Uterus (tissue), 2 donors: ENCODE measurements at regions not wholly inside any gene's neighbourhood (a gene's known extent, or its start where the extent isn't known, plus 50 kb on each side); places are given as distances from the start of the nearest gene placed in this dataset.

Source experiments
- POLR2A ChIP-seq, 2 donors: fragments of 450-650 bp; IDR thresholded peaks; one replicate each; pipeline ENCODE4 v1.6.1; 2016; ENCODE audit warnings: antibody characterized with exemption in 2 of 2, mild to moderate bottlenecking in 1 of 2, moderate library complexity in 1 of 2
- TF ChIP-seq, protein P1 (sequence below), 4 experiments: fragments of 200-600 bp in 2 of 4; fragments of 450-650 bp in 2 of 4; sonication (generic) in 2 of 4; IDR thresholded peaks; one replicate each; pipeline ENCODE4 v1.5.1; 2016 to 2019; ENCODE audit warnings: antibody characterized with exemption in 4 of 4, mild to moderate bottlenecking in 2 of 4, moderate library complexity in 1 of 4

GRCh38 chr3:1883534-1883933 is 215.1 kb upstream of the CNTN4 start:
- TF ChIP-seq, protein P1, sequence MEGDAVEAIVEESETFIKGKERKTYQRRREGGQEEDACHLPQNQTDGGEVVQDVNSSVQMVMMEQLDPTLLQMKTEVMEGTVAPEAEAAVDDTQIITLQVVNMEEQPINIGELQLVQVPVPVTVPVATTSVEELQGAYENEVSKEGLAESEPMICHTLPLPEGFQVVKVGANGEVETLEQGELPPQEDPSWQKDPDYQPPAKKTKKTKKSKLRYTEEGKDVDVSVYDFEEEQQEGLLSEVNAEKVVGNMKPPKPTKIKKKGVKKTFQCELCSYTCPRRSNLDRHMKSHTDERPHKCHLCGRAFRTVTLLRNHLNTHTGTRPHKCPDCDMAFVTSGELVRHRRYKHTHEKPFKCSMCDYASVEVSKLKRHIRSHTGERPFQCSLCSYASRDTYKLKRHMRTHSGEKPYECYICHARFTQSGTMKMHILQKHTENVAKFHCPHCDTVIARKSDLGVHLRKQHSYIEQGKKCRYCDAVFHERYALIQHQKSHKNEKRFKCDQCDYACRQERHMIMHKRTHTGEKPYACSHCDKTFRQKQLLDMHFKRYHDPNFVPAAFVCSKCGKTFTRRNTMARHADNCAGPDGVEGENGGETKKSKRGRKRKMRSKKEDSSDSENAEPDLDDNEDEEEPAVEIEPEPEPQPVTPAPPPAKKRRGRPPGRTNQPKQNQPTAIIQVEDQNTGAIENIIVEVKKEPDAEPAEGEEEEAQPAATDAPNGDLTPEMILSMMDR (IDR thresholded peaks at IDR 0.05), result no peak
- no peak for TF ChIP-seq POLR2A (IDR thresholded peaks at IDR 0.05)
